Endothelial cell of umbilical vein (primary cell): ENCODE measurements at regions not wholly inside any gene's neighbourhood (a gene's known extent, or its start where the extent isn't known, plus 50 kb on each side); places are given as distances from the start of the nearest gene placed in this dataset.

ENCODE experiments used
- BruUV-seq: library from RNA; stranded (reverse); fragments of 400-500 nt; replicated peaks from 2 replicates; lab custom pipeline; 2021; lab: Mats Ljungman, UMichigan
- CTCF ChIA-PET: fragments of 300-600, 350-600 bp; sonication (Branson Sonifier 250); formaldehyde crosslinking; loops from one replicate; lab custom pipeline; 2021; ENCODE audit warnings: antibody characterized with exemption, inconsistent platforms; lab: Charles Lee
- POLR2A ChIA-PET: fragments of 300-600, 350-600 bp; sonication (Branson Sonifier 250); formaldehyde crosslinking; loops from one replicate; lab custom pipeline; 2021; ENCODE audit warnings: antibody characterized with exemption, inconsistent platforms; lab: Charles Lee
- DNase-seq: peaks from one replicate; pipeline ENCODE4 v3.0.0-alpha.2; 2011; ENCODE audit warnings: low read depth, low spot score
- FAIRE-seq: peaks from 2 replicates; lab custom pipeline; 2011; peaks lifted over from hg19 to GRCh38; lab: Jason Lieb, UNC
- H2AFZ ChIP-seq: 2 replicates; pipeline ENCODE4 v1.6.0; 2012; ENCODE audit warnings: low read depth, low read length, control low read depth, inconsistent platforms
- H3K27ac ChIP-seq: 2 replicates; pipeline ENCODE4 v1.5.1; 2011; ENCODE audit warnings: low read depth, mild to moderate bottlenecking, control low read depth, low read length, moderate library complexity; ENCODE audit not compliant: insufficient read depth
- H3K27me3 ChIP-seq, 2 experiments: 2 replicates each; pipeline versions ENCODE4 v1.6.0 to v1.6.1; 2011; ENCODE audit warnings: low read length in 2 of 2, mixed read lengths in 1 of 2; ENCODE audit not compliant: control insufficient read depth in 2 of 2, insufficient read depth in 2 of 2
- H3K36me3 ChIP-seq, 2 experiments: 2 replicates in 1 of 2; 3 replicates in 1 of 2; pipeline ENCODE4 v1.5.1; 2011; ENCODE audit warnings: low read length in 2 of 2, mild to moderate bottlenecking in 1 of 2, moderate library complexity in 1 of 2; ENCODE audit not compliant: control insufficient read depth in 2 of 2, insufficient read depth in 2 of 2; ENCODE audit errors: extremely low read depth in 1 of 2
- H3K4me1 ChIP-seq: 3 replicates; pipeline ENCODE4 v1.5.1; 2011; ENCODE audit warnings: mild to moderate bottlenecking, low read length; ENCODE audit not compliant: control insufficient read depth, insufficient read depth; ENCODE audit errors: extremely low read depth
- H3K4me2 ChIP-seq: 2 replicates; pipeline ENCODE4 v1.6.1; 2011; ENCODE audit warnings: low read length, control low read depth, mixed read lengths; ENCODE audit not compliant: insufficient read depth
- H3K4me3 ChIP-seq, 3 experiments: fragments of 200-600 bp in 1 of 3; sonication (generic), shearing (Covaris generic) in 1 of 3; replicated peaks in 1 of 3; 2 replicates each; pipeline ENCODE4 v1.5.1; 2011 to 2016; ENCODE audit warnings: control low read depth in 3 of 3, low read length in 3 of 3, mild to moderate bottlenecking in 2 of 3, inconsistent platforms in 1 of 3, low read depth in 1 of 3, moderate library complexity in 1 of 3; ENCODE audit not compliant: insufficient read depth in 1 of 3
- H3K79me2 ChIP-seq: 2 replicates; pipeline ENCODE4 v1.6.0; 2012; ENCODE audit warnings: low read length, inconsistent platforms; ENCODE audit not compliant: control insufficient read depth, insufficient read depth
- H3K9ac ChIP-seq: replicated peaks from 2 replicates; pipeline ENCODE3; 2011; ENCODE audit warnings: low read length, control low read depth; ENCODE audit not compliant: insufficient read depth; ENCODE audit errors: extremely low read depth
- H3K9me1 ChIP-seq: replicated peaks from 3 replicates; pipeline ENCODE4 v1.6.0; 2011; ENCODE audit warnings: mild to moderate bottlenecking, low read length; ENCODE audit not compliant: control insufficient read depth, insufficient read depth; ENCODE audit errors: extremely low read depth
- H3K9me3 ChIP-seq: replicated peaks from 2 replicates; pipeline ENCODE4 v1.5.1; 2012; ENCODE audit warnings: low read length, inconsistent platforms; ENCODE audit not compliant: control insufficient read depth, insufficient read depth
- H4K20me1 ChIP-seq: replicated peaks from 2 replicates; pipeline ENCODE3; 2011; ENCODE audit warnings: mild to moderate bottlenecking, low read length; ENCODE audit not compliant: control insufficient read depth, insufficient read depth; ENCODE audit errors: extremely low read depth
- CTCF ChIP-seq, 2 donors: IDR thresholded peaks; 1 replicate in 1 of 2; 2 replicates in 1 of 2; pipeline ENCODE4 v1.5.1; 2011; ENCODE audit warnings: low read length in 2 of 2, mild to moderate bottlenecking in 2 of 2, moderate library complexity in 2 of 2, control low read depth in 1 of 2, inconsistent platforms in 1 of 2, low read depth in 1 of 2; ENCODE audit not compliant: insufficient read depth in 1 of 2; ENCODE audit errors: extremely low read depth in 1 of 2
- EZH2 ChIP-seq: IDR thresholded peaks from 2 replicates; pipeline ENCODE4 v1.6.1; 2012; ENCODE audit warnings: borderline replicate concordance, low read depth, mild to moderate bottlenecking, moderate library complexity, low read length, inconsistent platforms; ENCODE audit not compliant: severe bottlenecking
- FOS ChIP-seq: IDR thresholded peaks from 2 replicates; pipeline ENCODE4 v1.6.1; 2011; ENCODE audit warnings: mild to moderate bottlenecking, low read length, moderate library complexity, borderline replicate concordance; ENCODE audit not compliant: insufficient read depth
- GATA2 ChIP-seq: IDR thresholded peaks from 2 replicates; pipeline ENCODE4 v1.7.0; 2011; ENCODE audit warnings: low read depth, mild to moderate bottlenecking, moderate library complexity, mixed read lengths, low read length; ENCODE audit not compliant: insufficient read length, insufficient read depth
- JUN ChIP-seq: IDR thresholded peaks from 2 replicates; pipeline ENCODE4 v1.6.1; 2011; ENCODE audit warnings: borderline replicate concordance, low read depth; ENCODE audit not compliant: insufficient read length, insufficient read depth
- MAX ChIP-seq: IDR thresholded peaks from 2 replicates; pipeline ENCODE4 v1.6.1; 2011; ENCODE audit not compliant: insufficient read depth, insufficient read length
- MYC ChIP-seq: IDR thresholded peaks from one replicate; pipeline ENCODE4 v1.6.1; 2011; ENCODE audit warnings: mild to moderate bottlenecking, low read depth, low read length
- POLR2A ChIP-seq: IDR thresholded peaks from 2 replicates; pipeline ENCODE4 v1.6.1; 2012; ENCODE audit warnings: low read depth, mild to moderate bottlenecking, control low read depth, low read length
- POLR2AphosphoS5 ChIP-seq: IDR thresholded peaks from 2 replicates; pipeline ENCODE4 v1.6.1; 2012; ENCODE audit warnings: low read depth, mild to moderate bottlenecking, control low read depth, low read length, moderate library complexity; ENCODE audit not compliant: insufficient read depth
- dilution Hi-C: fragments of 300-500 bp; cut with MboI; formaldehyde crosslinking; loops from one replicate; pipeline ENCODE4 v1.15.0; 2019; ENCODE audit warnings: low sequenced_read_pairs; ENCODE audit not compliant: extremely low pct_ligation_motif_present
- intact Hi-C: fragments of 100-400 bp; cut with micrococcal nuclease; formaldehyde crosslinking; loops from one replicate; pipeline ENCODE4 v1.10.0; 2022

GRCh38 chr3:188948997-188949389, 222.8 kb upstream of the TPRG1 start:
- H3K4me1 ChIP-seq: peaks cover 45% of the 10 kb centered on the region
- peak overlapping the region; percentile 16 for H2AFZ ChIP-seq
- FAIRE-seq (no peak), DNase-seq (no peak)
- no peaks in the 10 kb centered on the region for H3K36me3 ChIP-seq
- no peaks in the 10 kb centered on the region for H3K79me2 ChIP-seq
- BruUV-seq: no TSS peak
- no peaks in the 10 kb centered on the region for H3K9me3 ChIP-seq
- no peaks in the 10 kb centered on the region for H3K27me3 ChIP-seq
- CTCF ChIA-PET: interaction anchor here (1.4 to 3.0 kb wide), 4 partner anchors 12 to 1208 kb away, joined by 3 to 21 read pairs (median 13); no protein-coding TSS in a partner anchor
- intact Hi-C loops (loop anchor here (1.0 to 2.0 kb wide), 10 partner anchors 12 to 1204 kb away; partner anchors contain the start of gene BCL6), dilution Hi-C loops (no loop called here)
- H4K20me1 ChIP-seq: no peaks in the 10 kb centered on the region
- H3K4me2 ChIP-seq: peak overlapping the region; percentile 44
- peak overlapping the region; percentile 97 for H3K27ac ChIP-seq
- no peaks in the 10 kb centered on the region for H3K9me1 ChIP-seq
- H3K4me3 ChIP-seq: no peak overlapping the region
- POLR2A ChIA-PET: interaction anchor here (2.2 kb wide), 1 partner anchor 11 kb away, joined by 6 read pairs; no protein-coding TSS in a partner anchor
- peak overlapping the region; percentile 89 for H3K9ac ChIP-seq
- TF ChIP-seq EZH2 (no peak), POLR2AphosphoS5 (no peak), POLR2A (no peak), GATA2 (no peak), CTCF (IDR thresholded peaks at IDR 0.05; ENCODE audit: extremely low read depth in 1 of 2, insufficient read depth in 1 of 2, low read depth in 1 of 2, low read length in 2 of 2) (no peak), JUN (no peak), MYC (no peak), FOS (no peak), MAX (no peak)
